ENCODE measurements at regions not wholly inside any gene's neighbourhood (a gene's known extent, or its start where the extent isn't known, plus 50 kb on each side); places are given as distances from the start of the nearest gene placed in this dataset.
"Not testable (repeated sequence)": the region's sequence is repeated elsewhere in the genome, so short reads cannot be mapped to it uniquely, and the experiment has no call there.

GRCh38 chr4:58303456-58303855 lies 1193.3 kb upstream of the IGFBP7 start:
- TF ChIP-seq POLR2A (IDR thresholded peaks at IDR 0.05; ENCODE audit: low read length) = no peak
- TF ChIP-seq GATA1 (IDR thresholded peaks at IDR 0.05; ENCODE audit: low read depth, low read length) = no peak
- no peak for DNase-seq

GRCh38 chr4:58301376-58301999 lies 1191.3 kb upstream of the IGFBP7 start:
- TF ChIP-seq POLR2A (IDR thresholded peaks at IDR 0.05; ENCODE audit: low read length) (no peak), GATA1 (IDR thresholded peaks at IDR 0.05; ENCODE audit: low read depth, low read length) (no peak)
- no peak for DNase-seq

- no peak for DNase-seq
- TF ChIP-seq GATA1 (IDR thresholded peaks at IDR 0.05; ENCODE audit: low read depth, low read length) (no peak), POLR2A (IDR thresholded peaks at IDR 0.05; ENCODE audit: low read length) (no peak)
Measured at GRCh38 chr4:58286335-58286734, 1176.2 kb upstream of the IGFBP7 start.

GRCh38 chr4:58280928-58281327 lies 1170.7 kb upstream of the IGFBP7 start:
- DNase-seq = not testable (repeated sequence)

- DNase-seq = no peak
- TF ChIP-seq GATA1 (IDR thresholded peaks at IDR 0.05; ENCODE audit: low read depth, low read length) (no peak), POLR2A (IDR thresholded peaks at IDR 0.05; ENCODE audit: low read length) (no peak)
Measured at GRCh38 chr4:58275856-58276255, 1165.7 kb upstream of the IGFBP7 start.

- no peak for DNase-seq
- TF ChIP-seq GATA1 (IDR thresholded peaks at IDR 0.05; ENCODE audit: low read depth, low read length) (no peak), POLR2A (IDR thresholded peaks at IDR 0.05; ENCODE audit: low read length) (no peak)
Measured at GRCh38 chr4:58274553-58274952, 1164.4 kb upstream of the IGFBP7 start.

- TF ChIP-seq POLR2A (IDR thresholded peaks at IDR 0.05; ENCODE audit: low read length) = no peak
- no peak for TF ChIP-seq GATA1 (IDR thresholded peaks at IDR 0.05; ENCODE audit: low read depth, low read length)
- DNase-seq = no peak
Measured at GRCh38 chr4:58272311-58272710, 1162.1 kb upstream of the IGFBP7 start.

- no peak for DNase-seq
- TF ChIP-seq POLR2A (IDR thresholded peaks at IDR 0.05; ENCODE audit: low read length) (no peak), GATA1 (IDR thresholded peaks at IDR 0.05; ENCODE audit: low read depth, low read length) (no peak)
Measured at GRCh38 chr4:58265734-58266133, 1155.5 kb upstream of the IGFBP7 start.

GRCh38 chr4:58261526-58261925 lies 1151.3 kb upstream of the IGFBP7 start:
- TF ChIP-seq GATA1 (IDR thresholded peaks at IDR 0.05; ENCODE audit: low read depth, low read length) (no peak), POLR2A (IDR thresholded peaks at IDR 0.05; ENCODE audit: low read length) (no peak)
- no peak for DNase-seq

GRCh38 chr4:58254291-58254690 lies 1144.1 kb upstream of the IGFBP7 start:
- DNase-seq = no peak
- no peak for TF ChIP-seq POLR2A (IDR thresholded peaks at IDR 0.05; ENCODE audit: low read length)
- no peak for TF ChIP-seq GATA1 (IDR thresholded peaks at IDR 0.05; ENCODE audit: low read depth, low read length)

GRCh38 chr4:58252656-58253055 lies 1142.5 kb upstream of the IGFBP7 start:
- DNase-seq = no peak
- TF ChIP-seq GATA1 (IDR thresholded peaks at IDR 0.05; ENCODE audit: low read depth, low read length) (no peak), POLR2A (IDR thresholded peaks at IDR 0.05; ENCODE audit: low read length) (no peak)

- TF ChIP-seq POLR2A (IDR thresholded peaks at IDR 0.05; ENCODE audit: low read length) (no peak), GATA1 (IDR thresholded peaks at IDR 0.05; ENCODE audit: low read depth, low read length) (no peak)
- DNase-seq = no peak
Measured at GRCh38 chr4:58247792-58248191, 1137.6 kb upstream of the IGFBP7 start.

GRCh38 chr4:58225460-58225859 lies 1115.3 kb upstream of the IGFBP7 start:
- TF ChIP-seq POLR2A (IDR thresholded peaks at IDR 0.05; ENCODE audit: low read length) = no peak
- no peak for TF ChIP-seq GATA1 (IDR thresholded peaks at IDR 0.05; ENCODE audit: low read depth, low read length)
- DNase-seq = no peak

GRCh38 chr4:58219179-58219578 lies 1109.0 kb upstream of the IGFBP7 start:
- no peak for TF ChIP-seq POLR2A (IDR thresholded peaks at IDR 0.05; ENCODE audit: low read length)
- TF ChIP-seq GATA1 (IDR thresholded peaks at IDR 0.05; ENCODE audit: low read depth, low read length) = no peak
- DNase-seq = no peak

- TF ChIP-seq GATA1 (IDR thresholded peaks at IDR 0.05; ENCODE audit: low read depth, low read length) = no peak
- TF ChIP-seq POLR2A (IDR thresholded peaks at IDR 0.05; ENCODE audit: low read length) = no peak
- no peak for DNase-seq
Measured at GRCh38 chr4:58216461-58216860, 1106.3 kb upstream of the IGFBP7 start.

- no peak for DNase-seq
- TF ChIP-seq GATA1 (IDR thresholded peaks at IDR 0.05; ENCODE audit: low read depth, low read length) = no peak
Measured at GRCh38 chr4:58214376-58214775, 1104.2 kb upstream of the IGFBP7 start.
